Activated naive CD4-positive, alpha-beta T cell treated with anti-CD3 and anti-CD28 coated beads, Interleukin-2, amount 50 U/mL, for 24 hours (primary cell): ENCODE measurements at regions not wholly inside any gene's neighbourhood (a gene's known extent, or its start where the extent isn't known, plus 50 kb on each side); places are given as distances from the start of the nearest gene placed in this dataset.
"Not testable (repeated sequence)": the region's sequence is repeated elsewhere in the genome, so short reads cannot be mapped to it uniquely, and the experiment has no call there.

Experiments
- H3K27ac Mint-ChIP-seq: one replicate; pipeline ENCODE4 v1.8.0; 2021; ENCODE audit warnings: mild to moderate bottlenecking, mixed read lengths
- H3K27me3 Mint-ChIP-seq: one replicate; pipeline ENCODE4 v1.8.0; 2021; ENCODE audit warnings: mixed read lengths
- H3K36me3 Mint-ChIP-seq: one replicate; pipeline ENCODE4 v1.8.0; 2021; ENCODE audit warnings: mixed read lengths
- H3K4me1 Mint-ChIP-seq: one replicate; pipeline ENCODE4 v1.8.0; 2021; ENCODE audit warnings: mixed read lengths
- H3K4me3 Mint-ChIP-seq: one replicate; pipeline ENCODE4 v1.8.0; 2021; ENCODE audit warnings: mild to moderate bottlenecking, mixed read lengths
- H3K9me3 Mint-ChIP-seq: one replicate; pipeline ENCODE4 v1.8.0; 2021; ENCODE audit warnings: mixed read lengths

- Mint-ChIP-seq H3K27ac (no peak overlapping the region), H3K36me3 (no peaks in the 10 kb centered on the region), H3K4me1 (no peaks in the 10 kb centered on the region), H3K4me3 (no peak overlapping the region), H3K9me3 (no peaks in the 10 kb centered on the region), H3K27me3 (no peaks in the 10 kb centered on the region)
Observed at GRCh38 chr17:31604936-31605335, 213.5 kb downstream of the RAB11FIP4 start.

DNA sequence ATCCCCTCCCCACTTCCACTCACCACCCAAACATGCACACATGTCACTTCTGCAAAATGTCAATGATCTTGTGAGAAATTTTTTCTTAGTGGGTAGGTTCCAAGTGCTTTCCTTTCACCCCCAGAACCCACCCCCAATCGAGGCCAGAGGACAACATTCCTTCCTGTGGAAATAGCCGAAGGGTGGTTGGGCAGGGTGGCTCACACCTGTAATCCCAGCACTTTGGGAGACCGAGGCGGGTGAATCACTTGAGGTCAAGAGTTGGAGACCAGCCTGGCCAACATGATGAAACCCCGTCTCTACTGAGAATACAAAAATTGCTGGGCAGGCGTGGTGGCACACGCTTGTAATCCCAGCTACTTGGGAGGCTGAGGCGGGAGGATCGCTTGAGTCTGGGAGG is 208.7 kb downstream of the RAB11FIP4 start:
- H3K27ac Mint-ChIP-seq, H3K27me3 Mint-ChIP-seq, H3K36me3 Mint-ChIP-seq: not testable (repeated sequence)

GRCh38 chr17:31598921-31599571 is 207.6 kb downstream of the RAB11FIP4 start:
- no peaks in the 10 kb centered on the region for H3K27me3 Mint-ChIP-seq
- H3K9me3 Mint-ChIP-seq: no peaks in the 10 kb centered on the region
- H3K36me3 Mint-ChIP-seq: no peaks in the 10 kb centered on the region
- H3K27ac Mint-ChIP-seq: no peak overlapping the region
- H3K4me3 Mint-ChIP-seq: no peak overlapping the region
- no peaks in the 10 kb centered on the region for H3K4me1 Mint-ChIP-seq

More for the DNA sequence above, 208.7 kb downstream of the RAB11FIP4 start:
- H3K4me3 Mint-ChIP-seq, H3K9me3 Mint-ChIP-seq, H3K4me1 Mint-ChIP-seq: not testable (repeated sequence)

DNA sequence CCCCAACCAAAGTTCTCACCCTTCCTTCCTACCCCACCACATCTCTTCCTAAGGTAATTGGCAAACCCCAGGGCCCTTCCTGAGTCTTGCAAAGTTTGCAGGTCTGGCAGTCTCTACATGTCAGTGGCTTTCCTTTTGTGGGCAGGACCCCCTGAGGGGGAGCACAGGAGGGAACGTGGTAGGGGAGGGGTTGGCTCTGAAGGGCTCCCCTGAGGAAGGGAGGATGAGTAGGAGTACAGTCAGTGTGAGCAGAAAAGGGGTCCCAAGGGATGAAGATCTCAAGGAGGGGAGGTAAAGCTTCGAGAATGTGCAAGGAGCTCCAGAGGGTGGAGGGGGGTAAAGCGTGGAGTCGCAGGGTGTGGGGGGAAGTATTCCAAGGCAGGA is 206.9 kb downstream of the RAB11FIP4 start:
- H3K27ac Mint-ChIP-seq: no peak overlapping the region
- H3K4me3 Mint-ChIP-seq: no peak overlapping the region
- no peaks in the 10 kb centered on the region for H3K27me3 Mint-ChIP-seq
- no peaks in the 10 kb centered on the region for H3K4me1 Mint-ChIP-seq
- no peaks in the 10 kb centered on the region for H3K36me3 Mint-ChIP-seq
- H3K9me3 Mint-ChIP-seq: no peaks in the 10 kb centered on the region

DNA sequence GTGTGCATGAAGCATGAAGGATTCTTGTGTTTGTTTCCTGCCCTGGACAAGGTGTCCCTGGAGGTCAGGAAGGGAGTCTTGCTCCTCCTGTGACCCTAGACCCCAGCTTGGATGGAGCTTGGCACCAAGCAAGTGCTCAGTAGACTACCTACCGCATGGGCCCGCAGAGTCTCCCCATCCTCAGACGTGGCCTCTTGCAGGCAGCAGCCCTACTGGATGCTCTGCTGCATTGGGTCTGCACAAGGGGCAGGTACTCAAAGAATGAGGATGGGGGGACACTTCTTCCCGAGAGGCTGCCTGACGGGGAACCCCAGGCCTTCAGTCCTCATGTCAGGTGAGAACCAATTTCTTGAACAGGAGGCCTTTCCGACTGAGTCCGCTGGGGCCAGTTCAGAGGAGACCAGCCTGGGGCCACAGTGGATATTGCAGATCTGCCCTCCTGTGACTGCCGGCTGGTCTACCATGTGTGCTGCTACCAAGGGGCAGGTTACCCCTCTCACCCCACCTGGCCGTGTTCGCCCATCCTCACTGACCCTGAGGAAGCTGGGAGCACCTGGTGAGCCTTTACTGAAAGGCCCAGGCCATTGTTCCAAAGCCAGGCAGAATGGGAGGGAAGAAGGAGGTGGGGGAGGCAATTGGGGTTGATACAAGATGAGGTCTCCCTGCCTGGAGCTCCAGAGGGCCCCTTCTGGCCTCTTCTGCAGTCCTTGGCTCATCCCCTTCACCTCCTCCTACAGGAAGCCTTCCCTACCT is 206.3 kb downstream of the RAB11FIP4 start:
- no peaks in the 10 kb centered on the region for H3K27me3 Mint-ChIP-seq
- H3K36me3 Mint-ChIP-seq: no peaks in the 10 kb centered on the region
- no peak overlapping the region for H3K4me3 Mint-ChIP-seq
- no peak overlapping the region for H3K27ac Mint-ChIP-seq
- no peaks in the 10 kb centered on the region for H3K4me1 Mint-ChIP-seq
- H3K9me3 Mint-ChIP-seq: no peaks in the 10 kb centered on the region

DNA sequence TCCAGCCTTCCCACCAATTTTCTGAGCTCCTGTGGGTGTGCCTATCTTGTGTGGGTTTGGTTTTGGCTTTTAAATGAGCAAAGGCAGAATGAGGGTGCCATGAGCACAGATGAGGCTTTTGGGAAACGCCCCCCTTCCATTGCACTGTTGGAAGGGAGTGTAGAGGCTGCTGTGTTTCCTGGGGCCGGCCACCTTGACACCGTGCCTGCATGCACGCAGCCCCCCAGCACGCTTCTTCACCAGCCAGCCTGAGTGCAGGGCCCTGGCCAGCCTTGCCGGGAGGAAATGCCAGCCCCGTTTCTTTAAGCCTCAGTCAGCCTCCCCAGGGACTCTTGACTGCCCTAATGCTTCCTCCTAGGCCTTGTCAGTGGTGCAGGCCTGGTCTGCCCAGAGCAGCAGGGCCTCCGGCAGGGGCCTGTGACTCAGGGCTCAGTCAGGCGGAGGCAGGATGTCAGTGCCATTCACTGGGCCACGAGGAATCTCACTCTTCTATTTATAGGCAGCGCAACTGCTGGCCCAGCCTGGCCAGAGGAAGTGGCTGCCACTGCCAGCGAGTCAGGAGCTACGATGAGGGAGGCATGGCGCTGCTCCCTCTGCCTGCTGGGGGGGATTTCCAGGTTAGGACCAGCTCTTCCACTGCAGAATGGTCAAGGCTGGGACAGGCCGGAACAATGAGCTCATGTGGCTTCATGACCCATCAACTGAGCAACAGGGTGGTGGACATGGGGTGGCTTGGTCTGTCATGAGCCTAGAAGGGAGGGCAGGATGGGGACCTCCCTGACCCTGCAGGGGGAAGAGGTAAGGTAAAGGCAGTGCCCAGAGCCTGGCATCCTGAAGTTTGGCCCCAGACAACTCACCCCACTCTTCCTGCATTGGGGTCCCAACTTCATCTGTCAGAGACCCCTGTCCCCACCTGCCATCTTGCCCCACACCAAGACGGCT is 205.2 kb downstream of the RAB11FIP4 start:
- no peak overlapping the region for H3K4me3 Mint-ChIP-seq
- H3K36me3 Mint-ChIP-seq: no peaks in the 10 kb centered on the region

DNA sequence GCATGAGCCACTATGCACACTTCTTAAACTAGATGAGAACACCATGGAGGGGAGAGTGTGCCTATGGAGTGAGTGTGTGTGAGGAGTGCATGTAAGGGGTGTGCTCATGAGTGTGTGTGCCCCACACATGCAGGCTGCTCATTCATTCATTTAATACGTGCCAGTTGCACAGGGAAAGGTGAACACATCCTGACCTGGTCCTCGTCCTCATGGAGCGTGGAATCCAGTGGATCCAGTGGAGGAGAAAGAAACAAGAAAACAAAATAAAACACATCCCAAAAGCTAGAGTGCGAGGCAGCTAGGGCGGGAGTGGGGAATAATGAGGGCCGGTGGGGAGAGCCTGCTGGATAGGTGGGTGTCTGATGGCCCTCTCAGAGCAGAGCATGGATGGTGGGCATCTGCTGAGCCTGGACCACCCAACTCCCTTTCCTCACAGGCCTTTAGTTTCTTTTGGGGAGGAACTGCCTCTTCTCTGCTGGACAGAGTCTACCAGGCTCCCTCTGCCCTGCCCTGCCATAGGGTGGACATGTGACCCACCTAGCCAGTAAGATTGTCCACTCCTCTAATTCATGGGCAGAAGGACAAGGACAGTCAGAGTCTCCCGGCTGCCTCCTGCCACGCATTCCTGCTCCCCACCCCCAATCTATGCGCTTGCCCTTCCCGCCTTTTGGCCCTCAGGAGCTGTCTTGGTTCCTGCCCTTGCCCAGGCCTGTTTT is 204.3 kb downstream of the RAB11FIP4 start:
- no peaks in the 10 kb centered on the region for H3K4me1 Mint-ChIP-seq
- H3K27me3 Mint-ChIP-seq: no peaks in the 10 kb centered on the region
- H3K27ac Mint-ChIP-seq: no peak overlapping the region
- H3K36me3 Mint-ChIP-seq: no peaks in the 10 kb centered on the region
- no peak overlapping the region for H3K4me3 Mint-ChIP-seq
- H3K9me3 Mint-ChIP-seq: no peaks in the 10 kb centered on the region

More for the DNA sequence above, 205.2 kb downstream of the RAB11FIP4 start:
- H3K4me1 Mint-ChIP-seq: no peaks in the 10 kb centered on the region
- no peak overlapping the region for H3K27ac Mint-ChIP-seq
- H3K9me3 Mint-ChIP-seq: no peaks in the 10 kb centered on the region
- H3K27me3 Mint-ChIP-seq: no peaks in the 10 kb centered on the region

GRCh38 chr17:31595076-31595475 is 203.6 kb downstream of the RAB11FIP4 start:
- Mint-ChIP-seq H3K4me1 (no peaks in the 10 kb centered on the region), H3K9me3 (no peaks in the 10 kb centered on the region)

GRCh38 chr17:31594416-31594815 is 202.9 kb downstream of the RAB11FIP4 start:
- H3K4me1 Mint-ChIP-seq: no peaks in the 10 kb centered on the region
- no peaks in the 10 kb centered on the region for H3K27me3 Mint-ChIP-seq
- H3K36me3 Mint-ChIP-seq: no peaks in the 10 kb centered on the region
- H3K9me3 Mint-ChIP-seq: no peaks in the 10 kb centered on the region
- H3K27ac Mint-ChIP-seq: no peak overlapping the region
- no peak overlapping the region for H3K4me3 Mint-ChIP-seq

More at GRCh38 chr17:31595076-31595475, 203.6 kb downstream of the RAB11FIP4 start:
- Mint-ChIP-seq H3K27ac (no peak overlapping the region), H3K36me3 (no peaks in the 10 kb centered on the region), H3K4me3 (no peak overlapping the region), H3K27me3 (no peaks in the 10 kb centered on the region)

DNA sequence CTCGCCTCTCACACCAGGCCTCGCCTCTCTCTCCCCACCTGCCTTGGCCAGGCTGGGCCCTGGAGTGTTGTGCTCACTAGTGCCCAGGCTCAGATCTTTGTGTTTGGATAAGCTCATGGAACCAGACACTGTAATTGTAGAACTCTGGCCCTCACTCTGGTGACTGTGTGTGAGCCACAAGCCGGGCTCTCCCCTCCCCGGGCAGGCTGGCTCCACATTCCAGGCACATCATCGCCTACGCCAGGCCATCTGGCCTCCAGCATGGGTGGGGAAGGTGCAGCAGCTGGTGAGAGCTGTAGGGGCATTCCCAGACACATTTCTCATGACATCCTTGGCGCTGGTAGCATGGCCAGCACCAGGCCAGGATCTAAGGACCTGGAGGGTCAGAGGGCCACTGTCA is 202.3 kb downstream of the RAB11FIP4 start:
- H3K4me1 Mint-ChIP-seq: no peaks in the 10 kb centered on the region
- H3K36me3 Mint-ChIP-seq: no peaks in the 10 kb centered on the region
- H3K9me3 Mint-ChIP-seq: no peaks in the 10 kb centered on the region
- H3K27me3 Mint-ChIP-seq: no peaks in the 10 kb centered on the region
- H3K4me3 Mint-ChIP-seq: no peak overlapping the region
- no peak overlapping the region for H3K27ac Mint-ChIP-seq

GRCh38 chr17:31591924-31592323 is 200.4 kb downstream of the RAB11FIP4 start:
- Mint-ChIP-seq H3K4me1 (no peaks in the 10 kb centered on the region), H3K27me3 (no peaks in the 10 kb centered on the region), H3K9me3 (no peaks in the 10 kb centered on the region), H3K27ac (no peak overlapping the region), H3K36me3 (no peaks in the 10 kb centered on the region), H3K4me3 (no peak overlapping the region)

GRCh38 chr17:31588512-31588911 is 197.0 kb downstream of the RAB11FIP4 start:
- Mint-ChIP-seq H3K4me1 (no peaks in the 10 kb centered on the region), H3K27ac (no peak overlapping the region), H3K4me3 (no peak overlapping the region), H3K9me3 (no peaks in the 10 kb centered on the region), H3K36me3 (no peaks in the 10 kb centered on the region), H3K27me3 (no peaks in the 10 kb centered on the region)

GRCh38 chr17:31588034-31588433 is 196.6 kb downstream of the RAB11FIP4 start:
- Mint-ChIP-seq H3K27ac (no peak overlapping the region), H3K9me3 (no peaks in the 10 kb centered on the region), H3K4me1 (no peaks in the 10 kb centered on the region), H3K4me3 (no peak overlapping the region), H3K27me3 (no peaks in the 10 kb centered on the region), H3K36me3 (no peaks in the 10 kb centered on the region)
